ENCODE measurements at regions not wholly inside any gene's neighbourhood (a gene's known extent, or its start where the extent isn't known, plus 50 kb on each side); places are given as distances from the start of the nearest gene placed in this dataset.

- H3K79me2 ChIP-seq (ENCODE audit: low read length) = no peaks in the 10 kb centered on the region
- H2AFZ ChIP-seq (ENCODE audit: low read length) = no peak overlapping the region
- H3K9me2 ChIP-seq (replicated peaks; ENCODE audit: insufficient read depth, low read length) = no peaks in the 10 kb centered on the region
- no peak overlapping the region for H3K27ac ChIP-seq (ENCODE audit: low read length)
- no peak for TF ChIP-seq CTCF (IDR thresholded peaks at IDR 0.05; ENCODE audit: low read length)
- TF ChIP-seq EZH2phosphoT487 (IDR thresholded peaks at IDR 0.05; ENCODE audit: low read length) = no peak
- no peak for TF ChIP-seq EZH2 (optimal IDR thresholded peaks at IDR 0.05; ENCODE audit: low read depth, low read length)
- no peaks in the 10 kb centered on the region for H3F3A ChIP-seq (ENCODE audit: insufficient read depth, low read length)
- no peak for DNase-seq
- no peak overlapping the region for H3K9ac ChIP-seq (ENCODE audit: low read length)
- H3K4me2 ChIP-seq (ENCODE audit: low read depth, low read length) = no peak overlapping the region
- H3K4me1 ChIP-seq (ENCODE audit: low read length) = no peaks in the 10 kb centered on the region
- H4K20me1 ChIP-seq (ENCODE audit: insufficient read depth, low read length) = no peaks in the 10 kb centered on the region
- H3K9me3 ChIP-seq (replicated peaks; ENCODE audit: insufficient read depth, low read length) = no peaks in the 10 kb centered on the region
- H3K4me3 ChIP-seq (ENCODE audit: low read length) = no peak overlapping the region
- no peaks in the 10 kb centered on the region for H3K27me3 ChIP-seq (replicated peaks; ENCODE audit: insufficient read depth, low read length)
- H3K36me3 ChIP-seq (replicated peaks; ENCODE audit: insufficient read depth, low read length) = no peaks in the 10 kb centered on the region
Observed at GRCh38 chr2:194264586-194264985, 1392.4 kb upstream of the SLC39A10 start.

- Histone ChIP-seq H3F3A (ENCODE audit: insufficient read depth, low read length) (no peaks in the 10 kb centered on the region), H3K9me3 (replicated peaks; ENCODE audit: insufficient read depth, low read length) (no peaks in the 10 kb centered on the region), H3K27me3 (replicated peaks; ENCODE audit: insufficient read depth, low read length) (no peaks in the 10 kb centered on the region), H3K4me2 (ENCODE audit: low read depth, low read length) (no peak overlapping the region), H2AFZ (ENCODE audit: low read length) (no peak overlapping the region), H3K9me2 (replicated peaks; ENCODE audit: insufficient read depth, low read length) (no peaks in the 10 kb centered on the region), H3K4me3 (ENCODE audit: low read length) (no peak overlapping the region), H3K79me2 (ENCODE audit: low read length) (no peaks in the 10 kb centered on the region), H3K27ac (ENCODE audit: low read length) (no peak overlapping the region), H3K9ac (ENCODE audit: low read length) (no peak overlapping the region), H4K20me1 (ENCODE audit: insufficient read depth, low read length) (no peaks in the 10 kb centered on the region), H3K36me3 (replicated peaks; ENCODE audit: insufficient read depth, low read length) (no peaks in the 10 kb centered on the region), H3K4me1 (ENCODE audit: low read length) (no peaks in the 10 kb centered on the region)
- TF ChIP-seq EZH2phosphoT487 (IDR thresholded peaks at IDR 0.05; ENCODE audit: low read length) = no peak
- TF ChIP-seq CTCF (IDR thresholded peaks at IDR 0.05; ENCODE audit: low read length) = no peak
- TF ChIP-seq EZH2 (optimal IDR thresholded peaks at IDR 0.05; ENCODE audit: low read depth, low read length) = no peak
- DNase-seq = no peak
Observed at GRCh38 chr2:194260185-194260584, 1396.8 kb upstream of the SLC39A10 start.

- Histone ChIP-seq H3K79me2 (ENCODE audit: low read length) (no peaks in the 10 kb centered on the region), H3K4me3 (ENCODE audit: low read length) (no peak overlapping the region), H4K20me1 (ENCODE audit: insufficient read depth, low read length) (no peaks in the 10 kb centered on the region), H3K27ac (ENCODE audit: low read length) (no peak overlapping the region), H3K9me3 (replicated peaks; ENCODE audit: insufficient read depth, low read length) (no peaks in the 10 kb centered on the region), H3K4me1 (ENCODE audit: low read length) (no peaks in the 10 kb centered on the region), H3K9me2 (replicated peaks; ENCODE audit: insufficient read depth, low read length) (no peaks in the 10 kb centered on the region), H3K27me3 (replicated peaks; ENCODE audit: insufficient read depth, low read length) (no peaks in the 10 kb centered on the region), H3K4me2 (ENCODE audit: low read depth, low read length) (no peak overlapping the region), H3K9ac (ENCODE audit: low read length) (no peak overlapping the region), H3F3A (ENCODE audit: insufficient read depth, low read length) (no peaks in the 10 kb centered on the region), H3K36me3 (replicated peaks; ENCODE audit: insufficient read depth, low read length) (no peaks in the 10 kb centered on the region), H2AFZ (ENCODE audit: low read length) (no peak overlapping the region)
- TF ChIP-seq CTCF (IDR thresholded peaks at IDR 0.05; ENCODE audit: low read length) (no peak), EZH2 (optimal IDR thresholded peaks at IDR 0.05; ENCODE audit: low read depth, low read length) (no peak), EZH2phosphoT487 (IDR thresholded peaks at IDR 0.05; ENCODE audit: low read length) (no peak)
- no peak for DNase-seq
Observed at GRCh38 chr2:194257095-194257494, 1399.9 kb upstream of the SLC39A10 start.
